Stimulated activated CD4-positive, alpha-beta T cell treated with anti-CD3 and anti-CD28 coated beads, TNF-alpha, amount 100 ng/mL, for 4 hours (primary cell): ENCODE measurements at regions not wholly inside any gene's neighbourhood (a gene's known extent, or its start where the extent isn't known, plus 50 kb on each side); places are given as distances from the start of the nearest gene placed in this dataset.
"Not testable (repeated sequence)": the region's sequence is repeated elsewhere in the genome, so short reads cannot be mapped to it uniquely, and the experiment has no call there.

Experiments used
- DNase-seq, 3 experiments: peaks; one replicate each; pipeline ENCODE4 v3.0.0-alpha.2; 2020; ENCODE audit warnings: low read depth in 3 of 3

GRCh38 chr21:38614558-38614957 lies 116.3 kb upstream of the ERG start:
- DNase-seq: no peak

- no peak for DNase-seq
Measured at GRCh38 chr21:38619480-38619879, 121.2 kb upstream of the ERG start.

- no peak for DNase-seq
Measured at GRCh38 chr21:38619992-38620479, 121.8 kb upstream of the ERG start.

- DNase-seq: no peak
Measured at GRCh38 chr21:38621132-38621531, 122.9 kb upstream of the ERG start.

- no peak for DNase-seq
Measured at GRCh38 chr21:38622081-38622826, 124.0 kb upstream of the ERG start.

- DNase-seq: no peak
Measured at GRCh38 chr21:38622827-38623209, 124.5 kb upstream of the ERG start.

GRCh38 chr21:38623552-38623951 lies 125.3 kb upstream of the ERG start:
- no peak for DNase-seq

GRCh38 chr21:38625000-38625399 lies 126.7 kb upstream of the ERG start:
- no peak for DNase-seq

GRCh38 chr21:38626306-38626705 lies 128.0 kb upstream of the ERG start:
- DNase-seq: no peak

GRCh38 chr21:38628349-38628748 lies 130.1 kb upstream of the ERG start:
- DNase-seq: no peak

GRCh38 chr21:38631206-38631605 lies 132.9 kb upstream of the ERG start:
- no peak for DNase-seq

GRCh38 chr21:38631676-38632075 lies 133.4 kb upstream of the ERG start:
- no peak for DNase-seq

GRCh38 chr21:38637161-38637560 lies 138.9 kb upstream of the ERG start:
- no peak for DNase-seq

GRCh38 chr21:38639571-38640354 lies 141.5 kb upstream of the ERG start:
- no peak for DNase-seq

GRCh38 chr21:38640355-38640742 lies 142.1 kb upstream of the ERG start:
- not testable (repeated sequence) for DNase-seq

- no peak for DNase-seq
Measured at GRCh38 chr21:38643404-38644023, 145.2 kb upstream of the ERG start.

- no peak for DNase-seq
Measured at GRCh38 chr21:38645282-38645681, 147.0 kb upstream of the ERG start.

- DNase-seq: no peak
Measured at GRCh38 chr21:38646213-38646837, 148.0 kb upstream of the ERG start.

GRCh38 chr21:38649120-38649519 lies 150.8 kb upstream of the ERG start:
- DNase-seq: no peak

GRCh38 chr21:38651570-38651969 lies 153.3 kb upstream of the ERG start:
- DNase-seq: no peak

- DNase-seq: no peak
Measured at GRCh38 chr21:38652396-38652795, 153.3 kb upstream of the ETS2 start.

- no peak for DNase-seq
Measured at GRCh38 chr21:38654580-38654979, 151.1 kb upstream of the ETS2 start.
